GM23338 (cell line): ENCODE measurements at regions not wholly inside any gene's neighbourhood (a gene's known extent, or its start where the extent isn't known, plus 50 kb on each side); places are given as distances from the start of the nearest gene placed in this dataset.

Experiments used
- CREB1 ChIP-seq: fragments of 250-450 bp; sonication (Bioruptor Pico); IDR thresholded peaks from 2 replicates; pipeline ENCODE4 v1.5.0; 2020; ENCODE audit warnings: low read depth, mild to moderate bottlenecking, moderate library complexity
- CTCF ChIP-seq, 2 experiments: fragments of 200-600 bp in 1 of 2; sonication (generic) in 1 of 2; conservative IDR thresholded peaks; 2 replicates each; pipeline versions ENCODE4 v1.5.1 to v1.6.1; 2016 to 2017; ENCODE audit warnings: antibody characterized with exemption in 2 of 2, low read depth in 2 of 2, mild to moderate bottlenecking in 2 of 2, moderate library complexity in 1 of 2
- ETS1 ChIP-seq: IDR thresholded peaks from 2 replicates; pipeline ENCODE4 v1.6.1; 2016; ENCODE audit warnings: antibody characterized with exemption
- EZH2 ChIP-seq: fragments of 200-600 bp; sonication (generic); IDR thresholded peaks from one replicate; pipeline ENCODE4 v1.8.0; 2017; ENCODE audit warnings: antibody characterized with exemption, mild to moderate bottlenecking, low read depth; ENCODE audit not compliant: unreplicated experiment
- EZH2phosphoT487 ChIP-seq: fragments of 200-600 bp; sonication (generic); IDR thresholded peaks from one replicate; pipeline ENCODE4 v1.8.1; 2018; ENCODE audit warnings: antibody characterized with exemption; ENCODE audit not compliant: unreplicated experiment
- JUNB ChIP-seq: IDR thresholded peaks from one replicate; pipeline ENCODE4 v1.6.1; 2016; ENCODE audit warnings: antibody characterized with exemption; ENCODE audit not compliant: unreplicated experiment
- NANOG ChIP-seq: IDR thresholded peaks from 2 replicates; pipeline ENCODE4 v1.6.1; 2016; ENCODE audit warnings: antibody characterized with exemption, borderline replicate concordance
- POLR2AphosphoS5 ChIP-seq: IDR thresholded peaks from 2 replicates; pipeline ENCODE4 v1.6.1; 2016; ENCODE audit warnings: antibody characterized with exemption, low read depth
- REST ChIP-seq: IDR thresholded peaks from one replicate; pipeline ENCODE4 v1.6.1; 2018; ENCODE audit warnings: antibody characterized with exemption; ENCODE audit not compliant: unreplicated experiment
- STAT1 ChIP-seq: IDR thresholded peaks from one replicate; pipeline ENCODE4 v1.6.1; 2016; ENCODE audit warnings: antibody characterized with exemption; ENCODE audit not compliant: unreplicated experiment
- ZNF114 ChIP-seq: fragments of 250-450 bp; sonication (Bioruptor Pico); IDR thresholded peaks from 2 replicates; pipeline ENCODE4 v1.5.0; 2020; ENCODE audit warnings: mild to moderate bottlenecking, moderate library complexity
- ZNF331 ChIP-seq: fragments of 250-450 bp; sonication (Bioruptor Pico); IDR thresholded peaks from 2 replicates; pipeline ENCODE4 v1.5.0; 2020; ENCODE audit warnings: low read depth, mild to moderate bottlenecking, moderate library complexity
- TF ChIP-seq, protein P1 (sequence below): fragments of 250-450 bp; sonication (Bioruptor Pico); IDR thresholded peaks from 2 replicates; pipeline ENCODE4 v1.5.0; 2020; ENCODE audit warnings: mild to moderate bottlenecking, moderate library complexity

DNA sequence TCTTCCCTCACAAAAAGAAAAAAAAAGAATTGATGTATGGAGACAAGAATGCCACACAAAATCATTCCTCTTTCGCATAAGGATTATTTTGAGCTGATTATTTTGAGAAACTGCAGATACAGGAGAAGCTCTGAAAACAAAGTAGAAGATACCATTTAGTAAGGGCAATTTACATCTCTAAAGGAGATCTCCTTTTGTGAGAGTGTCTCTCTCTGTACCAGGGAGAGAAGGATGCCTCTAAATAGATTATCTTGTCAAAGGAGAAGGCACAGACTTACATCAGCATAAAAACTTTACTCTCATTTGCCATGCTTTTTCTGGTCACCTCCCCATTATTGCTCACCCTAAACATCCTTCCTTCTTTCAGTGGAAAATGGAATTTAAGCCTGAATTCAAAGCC is 747.9 kb upstream of the COBL start:
- TF ChIP-seq EZH2phosphoT487, result no peak
- no peak for TF ChIP-seq POLR2AphosphoS5
- TF ChIP-seq CTCF (conservative IDR thresholded peaks at IDR 0.05; ENCODE audit: low read depth in 2 of 2), result no peak
- no peak for TF ChIP-seq REST
- TF ChIP-seq EZH2, result no peak
- no peak for TF ChIP-seq JUNB
- TF ChIP-seq STAT1, result no peak
- TF ChIP-seq CREB1 (CRISPR knock-in tag), result no peak
- TF ChIP-seq NANOG, result no peak
- TF ChIP-seq ZNF331 (CRISPR knock-in tag), result no peak
- TF ChIP-seq, protein P1, sequence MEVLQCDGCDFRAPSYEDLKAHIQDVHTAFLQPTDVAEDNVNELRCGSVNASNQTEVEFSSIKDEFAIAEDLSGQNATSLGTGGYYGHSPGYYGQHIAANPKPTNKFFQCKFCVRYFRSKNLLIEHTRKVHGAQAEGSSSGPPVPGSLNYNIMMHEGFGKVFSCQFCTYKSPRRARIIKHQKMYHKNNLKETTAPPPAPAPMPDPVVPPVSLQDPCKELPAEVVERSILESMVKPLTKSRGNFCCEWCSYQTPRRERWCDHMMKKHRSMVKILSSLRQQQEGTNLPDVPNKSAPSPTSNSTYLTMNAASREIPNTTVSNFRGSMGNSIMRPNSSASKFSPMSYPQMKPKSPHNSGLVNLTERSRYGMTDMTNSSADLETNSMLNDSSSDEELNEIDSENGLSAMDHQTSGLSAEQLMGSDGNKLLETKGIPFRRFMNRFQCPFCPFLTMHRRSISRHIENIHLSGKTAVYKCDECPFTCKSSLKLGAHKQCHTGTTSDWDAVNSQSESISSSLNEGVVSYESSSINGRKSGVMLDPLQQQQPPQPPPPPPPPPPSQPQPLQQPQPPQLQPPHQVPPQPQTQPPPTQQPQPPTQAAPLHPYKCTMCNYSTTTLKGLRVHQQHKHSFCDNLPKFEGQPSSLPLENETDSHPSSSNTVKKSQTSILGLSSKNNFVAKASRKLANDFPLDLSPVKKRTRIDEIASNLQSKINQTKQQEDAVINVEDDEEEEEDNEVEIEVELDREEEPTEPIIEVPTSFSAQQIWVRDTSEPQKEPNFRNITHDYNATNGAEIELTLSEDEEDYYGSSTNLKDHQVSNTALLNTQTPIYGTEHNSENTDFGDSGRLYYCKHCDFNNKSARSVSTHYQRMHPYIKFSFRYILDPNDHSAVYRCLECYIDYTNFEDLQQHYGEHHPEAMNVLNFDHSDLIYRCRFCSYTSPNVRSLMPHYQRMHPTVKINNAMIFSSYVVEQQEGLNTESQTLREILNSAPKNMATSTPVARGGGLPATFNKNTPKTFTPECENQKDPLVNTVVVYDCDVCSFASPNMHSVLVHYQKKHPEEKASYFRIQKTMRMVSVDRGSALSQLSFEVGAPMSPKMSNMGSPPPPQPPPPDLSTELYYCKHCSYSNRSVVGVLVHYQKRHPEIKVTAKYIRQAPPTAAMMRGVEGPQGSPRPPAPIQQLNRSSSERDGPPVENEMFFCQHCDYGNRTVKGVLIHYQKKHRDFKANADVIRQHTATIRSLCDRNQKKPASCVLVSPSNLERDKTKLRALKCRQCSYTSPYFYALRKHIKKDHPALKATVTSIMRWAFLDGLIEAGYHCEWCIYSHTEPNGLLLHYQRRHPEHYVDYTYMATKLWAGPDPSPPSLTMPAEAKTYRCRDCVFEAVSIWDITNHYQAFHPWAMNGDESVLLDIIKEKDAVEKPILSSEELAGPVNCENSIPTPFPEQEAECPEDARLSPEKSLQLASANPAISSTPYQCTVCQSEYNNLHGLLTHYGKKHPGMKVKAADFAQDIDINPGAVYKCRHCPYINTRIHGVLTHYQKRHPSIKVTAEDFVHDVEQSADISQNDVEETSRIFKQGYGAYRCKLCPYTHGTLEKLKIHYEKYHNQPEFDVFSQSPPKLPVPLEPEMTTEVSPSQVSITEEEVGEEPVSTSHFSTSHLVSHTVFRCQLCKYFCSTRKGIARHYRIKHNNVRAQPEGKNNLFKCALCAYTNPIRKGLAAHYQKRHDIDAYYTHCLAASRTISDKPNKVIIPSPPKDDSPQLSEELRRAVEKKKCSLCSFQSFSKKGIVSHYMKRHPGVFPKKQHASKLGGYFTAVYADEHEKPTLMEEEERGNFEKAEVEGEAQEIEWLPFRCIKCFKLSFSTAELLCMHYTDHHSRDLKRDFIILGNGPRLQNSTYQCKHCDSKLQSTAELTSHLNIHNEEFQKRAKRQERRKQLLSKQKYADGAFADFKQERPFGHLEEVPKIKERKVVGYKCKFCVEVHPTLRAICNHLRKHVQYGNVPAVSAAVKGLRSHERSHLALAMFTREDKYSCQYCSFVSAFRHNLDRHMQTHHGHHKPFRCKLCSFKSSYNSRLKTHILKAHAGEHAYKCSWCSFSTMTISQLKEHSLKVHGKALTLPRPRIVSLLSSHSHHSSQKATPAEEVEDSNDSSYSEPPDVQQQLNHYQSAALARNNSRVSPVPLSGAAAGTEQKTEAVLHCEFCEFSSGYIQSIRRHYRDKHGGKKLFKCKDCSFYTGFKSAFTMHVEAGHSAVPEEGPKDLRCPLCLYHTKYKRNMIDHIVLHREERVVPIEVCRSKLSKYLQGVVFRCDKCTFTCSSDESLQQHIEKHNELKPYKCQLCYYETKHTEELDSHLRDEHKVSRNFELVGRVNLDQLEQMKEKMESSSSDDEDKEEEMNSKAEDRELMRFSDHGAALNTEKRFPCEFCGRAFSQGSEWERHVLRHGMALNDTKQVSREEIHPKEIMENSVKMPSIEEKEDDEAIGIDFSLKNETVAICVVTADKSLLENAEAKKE (CRISPR knock-in tag), result no peak
- no peak for TF ChIP-seq ETS1
- no peak for TF ChIP-seq ZNF114 (CRISPR knock-in tag)
